Osteocyte (in vitro differentiated cells): ENCODE measurements at regions not wholly inside any gene's neighbourhood (a gene's known extent, or its start where the extent isn't known, plus 50 kb on each side); places are given as distances from the start of the nearest gene placed in this dataset.

ENCODE experiments used
- DNase-seq: peaks from one replicate; pipeline ENCODE4 v3.0.0; 2021; ENCODE audit warnings: mixed read lengths; ENCODE audit not compliant: unreplicated experiment; ENCODE audit errors: extremely low spot score
- H3K27ac Mint-ChIP-seq: one replicate; pipeline ENCODE4 v1.8.0; 2021; ENCODE audit warnings: mild to moderate bottlenecking, mixed read lengths; ENCODE audit not compliant: unreplicated experiment
- H3K27me3 Mint-ChIP-seq: one replicate; pipeline ENCODE4 v1.8.0; 2021; ENCODE audit warnings: mixed read lengths; ENCODE audit not compliant: unreplicated experiment
- H3K36me3 Mint-ChIP-seq: one replicate; pipeline ENCODE4 v1.8.0; 2021; ENCODE audit warnings: mixed read lengths; ENCODE audit not compliant: unreplicated experiment
- H3K4me1 Mint-ChIP-seq: one replicate; pipeline ENCODE4 v1.8.0; 2021; ENCODE audit warnings: mixed read lengths; ENCODE audit not compliant: unreplicated experiment
- H3K4me3 Mint-ChIP-seq: one replicate; pipeline ENCODE4 v1.8.0; 2021; ENCODE audit warnings: mild to moderate bottlenecking, moderate library complexity, mixed read lengths; ENCODE audit not compliant: unreplicated experiment
- H3K9me3 Mint-ChIP-seq: one replicate; pipeline ENCODE4 v1.8.0; 2021; ENCODE audit warnings: mixed read lengths; ENCODE audit not compliant: unreplicated experiment
- TF ChIP-seq, protein P1 (sequence below): fragments of 200-600 bp; sonication (generic); IDR thresholded peaks from 2 replicates; pipeline ENCODE4 v1.5.0; 2021; ENCODE audit warnings: antibody characterized with exemption, mild to moderate bottlenecking, moderate library complexity

DNA sequence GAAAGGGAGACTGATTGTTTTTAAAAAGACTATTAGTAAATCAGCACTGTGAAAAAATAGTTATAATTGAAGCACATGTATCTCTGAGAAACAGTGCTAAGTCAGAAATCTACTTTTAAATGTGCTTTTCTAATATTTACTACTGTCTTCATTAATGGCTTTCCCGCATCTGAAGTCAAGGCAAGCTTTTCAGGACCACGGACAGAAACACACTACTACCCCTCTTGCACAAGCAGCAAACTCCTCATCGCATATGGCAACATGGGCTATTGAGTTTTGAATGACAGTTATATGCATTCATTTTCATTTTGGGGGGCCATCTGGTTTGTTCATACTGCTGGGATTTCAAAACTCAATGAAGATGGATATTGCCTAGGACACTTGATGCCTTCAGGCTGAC, 433.4 kb upstream of the CAMK1G start:
- Mint-ChIP-seq H3K9me3 (peaks cover 14% of the 10 kb centered on the region), H3K36me3 (no peaks in the 10 kb centered on the region), H3K4me3 (no peak overlapping the region), H3K4me1 (no peaks in the 10 kb centered on the region), H3K27ac (no peak overlapping the region), H3K27me3 (peaks cover 2% of the 10 kb centered on the region)
- no peak for DNase-seq
- TF ChIP-seq, protein P1, sequence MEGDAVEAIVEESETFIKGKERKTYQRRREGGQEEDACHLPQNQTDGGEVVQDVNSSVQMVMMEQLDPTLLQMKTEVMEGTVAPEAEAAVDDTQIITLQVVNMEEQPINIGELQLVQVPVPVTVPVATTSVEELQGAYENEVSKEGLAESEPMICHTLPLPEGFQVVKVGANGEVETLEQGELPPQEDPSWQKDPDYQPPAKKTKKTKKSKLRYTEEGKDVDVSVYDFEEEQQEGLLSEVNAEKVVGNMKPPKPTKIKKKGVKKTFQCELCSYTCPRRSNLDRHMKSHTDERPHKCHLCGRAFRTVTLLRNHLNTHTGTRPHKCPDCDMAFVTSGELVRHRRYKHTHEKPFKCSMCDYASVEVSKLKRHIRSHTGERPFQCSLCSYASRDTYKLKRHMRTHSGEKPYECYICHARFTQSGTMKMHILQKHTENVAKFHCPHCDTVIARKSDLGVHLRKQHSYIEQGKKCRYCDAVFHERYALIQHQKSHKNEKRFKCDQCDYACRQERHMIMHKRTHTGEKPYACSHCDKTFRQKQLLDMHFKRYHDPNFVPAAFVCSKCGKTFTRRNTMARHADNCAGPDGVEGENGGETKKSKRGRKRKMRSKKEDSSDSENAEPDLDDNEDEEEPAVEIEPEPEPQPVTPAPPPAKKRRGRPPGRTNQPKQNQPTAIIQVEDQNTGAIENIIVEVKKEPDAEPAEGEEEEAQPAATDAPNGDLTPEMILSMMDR: no peak

DNA sequence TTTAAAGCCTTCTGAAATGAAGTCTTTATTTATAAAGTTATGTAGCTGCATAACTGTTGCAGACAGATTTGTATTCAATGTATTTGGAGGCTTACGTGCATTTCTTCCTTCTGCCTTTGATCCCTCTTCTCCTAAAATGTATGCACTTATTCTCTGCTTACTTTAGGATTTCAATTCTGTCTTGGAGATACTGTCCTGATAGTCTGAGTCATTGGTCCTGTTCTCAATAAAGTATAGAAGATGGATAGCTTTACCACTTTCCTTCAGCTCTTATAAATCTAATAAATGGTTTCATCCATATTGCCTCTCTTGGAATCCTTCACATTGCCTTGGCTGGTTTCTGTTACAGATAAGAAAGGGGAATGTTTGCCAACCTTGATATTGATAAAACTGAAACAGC, 430.1 kb upstream of the CAMK1G start:
- Mint-ChIP-seq H3K4me1 (no peaks in the 10 kb centered on the region), H3K4me3 (no peak overlapping the region), H3K27me3 (peaks cover 2% of the 10 kb centered on the region), H3K27ac (no peak overlapping the region), H3K36me3 (no peaks in the 10 kb centered on the region), H3K9me3 (peaks cover 10% of the 10 kb centered on the region)
- no peak for DNase-seq
- TF ChIP-seq, protein P1: no peak

DNA sequence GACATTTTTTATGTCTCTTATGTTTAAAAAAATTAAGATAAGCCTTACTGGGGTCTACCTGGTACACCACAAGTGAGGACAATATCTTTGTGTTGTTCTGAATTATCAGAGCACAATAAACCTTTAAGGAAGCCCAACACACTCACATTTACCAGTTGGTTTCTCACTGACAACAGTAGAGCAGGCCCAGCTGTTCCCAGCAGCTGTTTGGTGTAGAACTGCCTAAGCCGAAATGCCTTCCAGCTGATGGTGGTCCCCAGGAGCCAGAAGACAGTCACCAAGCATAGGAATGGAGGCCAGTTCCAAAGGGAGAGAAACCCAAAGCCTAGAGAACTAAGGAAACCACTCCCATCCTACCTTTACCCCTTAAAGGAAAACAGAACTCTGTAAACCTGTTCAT, 428.6 kb upstream of the CAMK1G start:
- H3K36me3 Mint-ChIP-seq: no peaks in the 10 kb centered on the region
- peaks cover 7% of the 10 kb centered on the region for H3K9me3 Mint-ChIP-seq
- H3K4me3 Mint-ChIP-seq: no peak overlapping the region
- no peak overlapping the region for H3K27ac Mint-ChIP-seq
- TF ChIP-seq, protein P1: no peak
- H3K4me1 Mint-ChIP-seq: no peaks in the 10 kb centered on the region
- no peak for DNase-seq
- H3K27me3 Mint-ChIP-seq: peaks cover 2% of the 10 kb centered on the region

DNA sequence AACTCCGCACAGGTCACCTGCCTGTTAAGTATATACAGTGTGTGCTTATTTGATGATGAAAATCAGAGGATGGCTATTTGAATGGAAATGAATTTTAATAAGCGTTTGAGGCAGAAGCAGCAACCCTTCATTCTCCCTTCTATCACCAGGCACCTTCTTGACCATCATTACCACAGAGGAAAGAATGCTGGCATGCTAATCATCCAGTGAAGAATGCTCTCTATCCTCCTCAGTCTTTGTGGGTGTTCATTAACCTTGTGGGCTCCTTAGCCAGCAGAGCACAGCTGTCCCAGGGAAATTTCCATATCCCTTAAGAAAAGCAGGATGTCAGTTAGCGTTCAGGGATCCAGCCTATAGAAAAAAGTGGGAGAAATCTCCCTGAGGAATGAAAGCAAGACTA, 428.0 kb upstream of the CAMK1G start:
- H3K27ac Mint-ChIP-seq: no peak overlapping the region
- DNase-seq: no peak
- no peaks in the 10 kb centered on the region for H3K4me1 Mint-ChIP-seq
- peaks cover 2% of the 10 kb centered on the region for H3K27me3 Mint-ChIP-seq
- H3K4me3 Mint-ChIP-seq: no peak overlapping the region
- H3K36me3 Mint-ChIP-seq: no peaks in the 10 kb centered on the region
- TF ChIP-seq, protein P1: no peak
- H3K9me3 Mint-ChIP-seq: peaks cover under 1% of the 10 kb centered on the region

DNA sequence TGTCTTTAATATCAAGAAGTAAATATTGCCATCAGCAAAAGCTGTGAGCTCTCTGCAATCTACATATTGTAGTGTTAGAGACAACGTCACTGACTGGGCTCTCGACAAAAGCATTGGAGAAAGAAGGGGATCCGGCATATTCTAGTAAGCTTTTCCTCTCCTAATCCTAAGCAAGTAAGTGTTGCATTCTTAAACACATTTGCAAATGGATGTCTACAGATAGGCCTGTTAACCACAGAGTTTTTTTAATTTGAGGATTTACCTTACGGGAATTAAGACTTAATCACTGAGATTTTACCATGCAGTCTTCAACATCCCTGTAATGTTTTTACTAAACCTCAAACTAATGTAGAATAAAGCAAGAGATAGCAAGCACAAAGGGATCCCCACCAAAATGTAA, 426.5 kb upstream of the CAMK1G start:
- no peaks in the 10 kb centered on the region for H3K36me3 Mint-ChIP-seq
- TF ChIP-seq, protein P1: no peak
- no peak for DNase-seq
- no peaks in the 10 kb centered on the region for H3K9me3 Mint-ChIP-seq
- H3K4me3 Mint-ChIP-seq: no peak overlapping the region
- peaks cover 2% of the 10 kb centered on the region for H3K27me3 Mint-ChIP-seq
- no peak overlapping the region for H3K27ac Mint-ChIP-seq
- no peaks in the 10 kb centered on the region for H3K4me1 Mint-ChIP-seq
